ENCODE measurements at regions not wholly inside any gene's neighbourhood (a gene's known extent, or its start where the extent isn't known, plus 50 kb on each side); places are given as distances from the start of the nearest gene placed in this dataset.

GRCh38 chr11:116482716-116483115, 290.1 kb downstream of the BUD13 start:
- TF ChIP-seq EP300 (IDR thresholded peaks at IDR 0.05) (no peak), POLR2A (IDR thresholded peaks at IDR 0.05) (no peak)
